Testis (tissue), 2 donors: ENCODE measurements at regions not wholly inside any gene's neighbourhood (a gene's known extent, or its start where the extent isn't known, plus 50 kb on each side); places are given as distances from the start of the nearest gene placed in this dataset.

Experiments
- CTCF ChIP-seq, 3 experiments: fragments of 450-650 bp in 2 of 3; fragments of 200-600 bp in 1 of 3; sonication (generic) in 1 of 3; IDR thresholded peaks; one replicate each; pipeline ENCODE4 v1.5.1; 2016 to 2019; ENCODE audit warnings: antibody characterized with exemption in 3 of 3, mild to moderate bottlenecking in 2 of 3, moderate library complexity in 1 of 3
- POLR2A ChIP-seq: fragments of 450-650 bp; IDR thresholded peaks from one replicate; pipeline ENCODE4 v1.6.1; 2017; ENCODE audit warnings: antibody characterized with exemption, mild to moderate bottlenecking, moderate library complexity

GRCh38 chr7:82697897-82698296, 254.3 kb upstream of the CACNA2D1 start:
- no peak for TF ChIP-seq CTCF (IDR thresholded peaks at IDR 0.05)
- TF ChIP-seq POLR2A: no peak
